ENCODE measurements at regions not wholly inside any gene's neighbourhood (a gene's known extent, or its start where the extent isn't known, plus 50 kb on each side); places are given as distances from the start of the nearest gene placed in this dataset.
A peak's percentile ranks its signal among the peaks of the same experiment; 100 is the strongest.

GRCh38 chr10:125334545-125334944, 174.2 kb upstream of the CTBP2 start:
- DNase-seq: no peak

- no peak for DNase-seq
Observed at GRCh38 chr10:125333769-125334168, 173.4 kb upstream of the CTBP2 start.

DNA sequence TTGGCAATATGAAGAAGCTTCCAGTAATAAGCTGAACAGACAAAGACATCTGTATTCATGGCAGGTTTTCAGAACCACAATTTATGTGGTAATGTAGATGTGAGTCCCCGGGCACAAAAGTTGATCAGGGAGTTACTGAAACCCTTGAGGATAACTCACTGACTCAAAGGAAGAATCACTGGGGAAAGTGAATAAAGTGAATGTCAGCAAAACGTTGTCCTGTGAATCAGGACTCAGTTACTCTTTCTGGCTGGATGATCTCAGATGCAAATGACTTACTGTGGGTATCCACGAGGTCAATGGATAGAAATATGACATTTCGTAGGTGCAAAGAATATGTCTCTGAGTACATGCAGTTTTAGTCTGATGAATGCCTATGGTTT, 172.8 kb upstream of the CTBP2 start:
- DNase-seq: no peak

GRCh38 chr10:125332548-125333208, 172.3 kb upstream of the CTBP2 start:
- DNase-seq: no peak

DNA sequence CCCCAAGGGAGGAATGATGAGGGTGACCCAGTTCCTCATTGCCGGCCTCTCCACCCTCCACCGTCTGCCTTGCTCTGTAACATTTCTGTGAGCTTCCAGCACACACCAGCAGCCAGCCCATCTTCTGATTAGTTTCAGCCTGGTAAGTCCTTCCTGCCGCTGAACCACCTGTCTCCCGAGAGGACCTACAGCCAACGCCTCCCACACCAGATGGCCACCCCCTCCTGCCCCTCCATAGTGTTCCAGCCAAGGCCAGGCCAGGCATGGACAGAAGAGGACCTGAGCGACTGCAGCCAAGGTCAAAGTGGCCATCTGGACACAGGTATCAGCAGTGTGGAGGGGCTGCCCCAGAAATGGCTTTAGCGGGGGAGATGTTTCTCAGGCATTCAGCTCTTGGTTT, 170.7 kb upstream of the CTBP2 start:
- DNase-seq: no peak

DNA sequence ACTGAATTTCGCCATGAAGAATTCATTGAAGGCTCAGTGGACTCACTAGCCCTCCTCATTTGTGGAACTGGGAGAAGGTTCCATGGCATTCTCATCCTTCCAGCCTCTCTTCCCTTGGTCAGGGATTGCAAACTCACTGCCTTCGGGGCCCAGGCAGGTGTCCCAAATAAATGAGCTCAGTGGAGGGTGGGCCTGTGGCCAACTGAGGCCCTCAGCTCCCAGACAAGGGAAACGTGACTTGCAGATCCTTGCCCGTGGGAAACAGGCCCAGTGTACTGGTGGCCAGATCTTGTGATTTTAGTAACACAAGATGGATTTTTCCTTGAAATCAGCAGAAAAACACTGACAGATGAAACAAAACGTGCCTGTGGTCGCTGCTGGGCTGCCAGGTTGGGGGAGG, 168.7 kb upstream of the CTBP2 start:
- no peak for DNase-seq

GRCh38 chr10:125325326-125325725, 165.0 kb upstream of the CTBP2 start:
- DNase-seq: no peak

GRCh38 chr10:125316436-125316835, 156.1 kb upstream of the CTBP2 start:
- no peak for DNase-seq

- DNase-seq: no peak
Observed at GRCh38 chr10:125300937-125301336, 140.6 kb upstream of the CTBP2 start.

GRCh38 chr10:125299461-125299860, 139.1 kb upstream of the CTBP2 start:
- DNase-seq: no peak

DNA sequence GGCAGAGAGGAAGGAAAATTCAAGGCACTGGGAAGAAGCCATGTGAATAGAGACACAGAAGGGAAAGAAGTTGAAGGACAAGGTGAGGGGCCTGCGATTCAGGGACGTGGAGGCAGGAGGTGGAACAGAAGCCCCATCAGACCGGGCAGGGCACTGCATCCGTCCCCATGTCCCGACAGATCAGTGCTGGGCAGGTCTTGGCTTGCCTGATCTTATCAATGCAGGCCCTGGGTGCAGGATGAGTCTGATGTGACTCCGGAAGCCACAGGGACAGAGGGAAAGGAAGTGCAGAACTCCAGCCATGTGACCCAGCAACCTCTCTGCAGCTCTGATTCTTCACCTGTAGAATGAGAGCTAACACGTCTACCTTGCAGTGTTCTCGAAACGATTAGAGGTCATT, 136.2 kb upstream of the CTBP2 start:
- no peak for DNase-seq

DNA sequence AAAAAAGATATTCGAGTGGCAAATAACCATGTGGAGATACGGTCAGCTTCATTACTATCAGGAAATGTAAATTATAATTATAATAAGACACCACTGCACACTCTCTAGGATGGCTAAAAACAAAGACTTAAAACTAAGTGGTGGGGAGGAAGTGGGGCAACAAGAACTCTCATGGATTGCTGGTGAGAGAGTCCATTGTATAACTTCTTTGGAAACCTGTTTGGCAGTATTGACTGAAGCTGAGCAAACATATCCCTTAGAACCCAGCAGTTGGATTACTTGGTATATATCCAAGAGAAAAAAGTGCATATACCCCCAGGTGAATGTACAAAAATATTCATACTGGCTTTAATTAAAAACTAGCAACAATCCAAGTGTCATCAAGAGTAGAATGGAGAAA, 133.7 kb upstream of the CTBP2 start:
- DNase-seq: peak in 1 of 3 experiments; percentile 8

- DNase-seq: no peak
Observed at GRCh38 chr10:125291836-125292235, 131.5 kb upstream of the CTBP2 start.

DNA sequence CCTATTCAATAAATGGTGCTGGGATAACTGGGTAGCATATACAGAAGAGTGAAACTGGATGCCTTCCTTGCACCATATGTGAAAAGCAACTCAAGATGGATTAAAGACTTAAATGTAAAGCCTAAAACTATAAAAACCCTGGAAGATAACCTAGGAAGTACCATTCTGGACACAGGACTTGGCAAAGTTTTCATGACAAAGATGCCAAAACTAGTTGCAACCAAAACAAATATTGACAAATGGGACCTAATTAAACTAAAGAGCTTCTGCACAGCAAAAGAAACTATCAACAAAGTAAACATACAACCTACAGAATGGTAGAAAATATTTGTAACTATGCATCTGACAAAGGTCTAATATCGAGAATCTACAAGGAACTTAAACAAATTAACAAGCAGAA, 129.1 kb upstream of the CTBP2 start:
- DNase-seq: no peak

- no peak for DNase-seq
Observed at GRCh38 chr10:125284875-125285597, 124.7 kb upstream of the CTBP2 start.

DNA sequence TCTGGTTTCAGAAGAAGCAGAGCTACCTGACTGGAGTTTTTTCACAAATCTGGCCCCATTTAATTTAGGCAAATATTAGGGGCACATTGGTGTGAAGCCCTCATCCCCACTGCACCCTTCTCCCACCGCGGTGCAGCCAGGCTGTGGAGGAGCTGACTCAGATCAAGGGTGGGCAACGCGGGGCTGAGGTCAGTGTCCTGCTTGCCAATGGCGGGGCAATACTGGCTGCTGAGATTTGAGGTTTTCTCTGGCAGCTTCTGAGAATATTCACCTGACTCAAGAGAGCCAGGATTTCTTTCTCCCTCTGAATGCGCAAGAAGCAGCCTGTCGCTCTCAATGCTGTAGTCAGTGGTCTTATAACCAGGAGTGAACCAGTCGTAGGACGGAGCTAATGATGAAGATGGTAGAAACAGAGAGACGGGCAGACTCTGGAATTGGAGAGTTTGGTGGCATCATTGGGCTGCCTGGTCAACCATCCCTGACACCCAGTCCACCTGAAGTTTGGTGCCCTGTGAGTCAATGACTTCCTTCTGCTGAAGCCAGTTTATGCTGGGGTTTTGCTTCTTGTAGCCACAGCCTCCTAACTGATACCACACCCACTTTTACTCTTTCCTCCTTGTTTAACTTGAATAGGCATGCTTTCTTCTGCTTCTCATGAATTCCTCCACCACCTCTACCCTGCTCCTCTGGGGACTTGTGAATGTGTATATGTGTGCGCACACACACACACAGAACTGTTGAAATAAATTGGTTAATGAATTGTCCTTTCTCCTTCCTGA, 123.7 kb upstream of the CTBP2 start:
- DNase-seq: no peak

DNA sequence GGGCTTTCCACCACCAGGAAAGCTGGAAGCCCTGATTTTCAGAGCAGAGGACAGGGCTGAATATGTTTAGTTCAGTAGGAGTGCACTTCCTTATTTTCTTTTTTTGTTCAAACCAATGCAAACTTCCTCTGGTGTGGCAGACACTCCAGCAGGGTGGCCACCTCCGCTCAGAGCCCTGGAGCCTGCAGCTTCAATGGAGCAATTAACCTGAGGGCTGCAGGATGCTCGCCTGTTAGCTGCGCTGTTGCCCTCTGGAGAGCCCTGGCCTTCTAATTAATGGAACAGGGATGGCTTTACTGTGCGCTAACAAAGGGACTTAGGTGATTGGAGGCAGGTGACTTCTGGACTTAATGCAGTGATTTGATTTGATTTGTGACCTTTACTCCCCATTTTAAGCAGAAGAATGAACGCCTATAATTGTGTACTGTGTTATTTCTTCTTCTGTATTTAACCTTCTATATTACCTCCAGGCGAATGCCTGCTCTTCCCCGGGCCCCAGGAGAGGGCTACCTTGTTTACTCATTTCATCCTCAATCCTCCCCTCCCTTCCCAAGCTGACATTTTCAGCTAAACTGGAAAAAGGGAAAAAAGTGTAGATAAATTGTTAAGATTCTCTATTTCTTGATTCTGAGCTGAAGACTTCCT, 123.0 kb upstream of the CTBP2 start:
- peak in 2 of 3 experiments; percentile 42 to 78 for DNase-seq

DNA sequence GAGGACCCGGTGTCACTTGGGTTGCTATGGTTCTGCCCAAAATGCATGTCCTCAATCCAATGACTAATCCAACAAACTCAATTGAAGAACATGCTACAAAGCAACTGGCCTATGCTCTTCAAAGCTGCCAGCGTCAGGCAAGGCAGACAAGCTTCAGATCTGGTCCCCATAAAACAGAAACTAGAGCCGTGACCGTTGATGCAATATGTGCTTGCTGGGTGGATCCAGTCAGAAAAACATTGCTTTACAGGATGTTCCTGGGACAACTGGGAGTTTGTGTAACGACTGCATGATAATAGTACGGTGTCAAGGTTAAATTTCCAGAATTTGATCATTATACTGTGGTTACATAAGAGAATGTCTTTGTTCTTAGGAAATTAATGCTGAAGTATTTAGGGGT, 120.7 kb upstream of the CTBP2 start:
- DNase-seq: no peak

GRCh38 chr10:125276133-125276532, 115.8 kb upstream of the CTBP2 start:
- DNase-seq: no peak

DNA sequence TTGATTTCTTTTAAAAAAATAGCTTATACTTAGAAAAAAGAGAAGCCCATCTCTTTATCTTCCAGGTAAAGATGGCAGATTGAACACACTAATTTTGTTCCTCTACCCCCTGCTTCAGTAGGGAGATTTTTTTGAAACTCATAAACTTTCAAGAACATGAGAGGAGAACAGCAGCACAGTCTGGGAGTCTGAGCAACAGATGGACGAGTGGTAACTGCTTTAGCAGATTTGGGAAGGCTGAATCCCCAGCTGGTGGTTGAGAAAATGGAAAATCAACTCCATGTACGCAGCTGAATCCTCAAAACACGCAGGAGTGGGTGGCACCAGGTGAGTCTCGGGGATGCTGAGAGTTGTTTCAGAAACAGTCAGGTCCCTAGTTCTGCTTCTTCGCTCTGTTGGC, 114.6 kb upstream of the CTBP2 start:
- no peak for DNase-seq

GRCh38 chr10:125273023-125273422, 112.7 kb upstream of the CTBP2 start:
- DNase-seq: no peak

DNA sequence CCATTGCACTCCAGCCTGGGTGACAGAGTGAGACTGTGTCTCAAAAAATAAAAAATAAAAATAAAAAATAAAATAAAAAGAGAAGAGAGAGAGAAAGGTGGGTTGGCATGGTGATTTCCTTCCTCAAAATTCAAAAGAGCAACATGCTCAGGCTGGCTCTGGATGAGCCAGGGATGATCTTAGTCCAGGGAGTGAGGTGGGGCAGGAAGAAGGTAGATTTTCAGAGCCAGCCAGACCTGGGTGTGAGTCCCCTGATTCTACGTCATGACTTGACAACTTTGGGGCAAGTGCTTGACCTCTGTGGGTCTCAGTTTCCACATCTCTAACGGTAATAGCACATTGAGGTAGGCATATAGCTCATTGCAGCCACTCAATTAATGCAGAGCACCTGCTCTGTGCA, 109.4 kb upstream of the CTBP2 start:
- DNase-seq: no peak

- DNase-seq: no peak
Observed at GRCh38 chr10:125266966-125267365, 106.6 kb upstream of the CTBP2 start.

GRCh38 chr10:125266541-125266940, 106.2 kb upstream of the CTBP2 start:
- DNase-seq: no peak
